Adrenal gland (tissue), 9 donors: ENCODE measurements at regions not wholly inside any gene's neighbourhood (a gene's known extent, or its start where the extent isn't known, plus 50 kb on each side); places are given as distances from the start of the nearest gene placed in this dataset.

Experiments used
- DNase-seq, 7 donors: peaks; one replicate each; pipeline ENCODE4 v3.0.0-alpha.2; 2019 to 2020
- H3K27ac ChIP-seq, 5 donors: fragments of 200-600 bp; sonication (generic) in 4 of 5; 1 replicate in 3 of 5; 2 replicates in 2 of 5; pipeline versions ENCODE4 v1.5.1 to v1.8.0; 2016 to 2020; ENCODE audit warnings: mild to moderate bottlenecking in 1 of 5
- H3K27me3 ChIP-seq: fragments of 200-600 bp; 2 replicates; pipeline ENCODE4 v1.8.0; 2021
- H3K36me3 ChIP-seq, 2 donors: fragments of 200-600 bp; replicated peaks in 1 of 2; 1 replicate in 1 of 2; 2 replicates in 1 of 2; pipeline versions ENCODE4 v1.5.1 to v1.8.0; 2018 to 2022
- H3K4me1 ChIP-seq, 2 donors: fragments of 200-600 bp; replicated peaks in 1 of 2; 1 replicate in 1 of 2; 2 replicates in 1 of 2; pipeline versions ENCODE4 v1.5.1 to v1.8.0; 2018 to 2021
- H3K4me3 ChIP-seq, 4 donors: fragments of 200-600 bp; sonication (generic) in 3 of 4; one replicate each; pipeline ENCODE4 v1.5.1; 2016 to 2018
- H3K9me3 ChIP-seq, 3 donors: fragments of 200-600 bp; sonication (generic) in 1 of 3; replicated peaks in 1 of 3; 1 replicate in 2 of 3; 2 replicates in 1 of 3; pipeline versions ENCODE4 v1.5.1 to v1.8.0; 2016 to 2021
- CTCF ChIP-seq, 6 experiments: fragments of 450-650 bp in 4 of 6; fragments of 200-600 bp in 2 of 6; sonication (generic) in 1 of 6; IDR thresholded peaks; 1 replicate in 5 of 6; 2 replicates in 1 of 6; pipeline versions ENCODE4 v1.5.1 to v1.8.0; 2016 to 2021; ENCODE audit warnings: antibody characterized with exemption in 6 of 6, mild to moderate bottlenecking in 2 of 6, moderate library complexity in 1 of 6
- POLR2A ChIP-seq, 2 donors: fragments of 450-650 bp; IDR thresholded peaks; one replicate each; pipeline ENCODE4 v1.6.1; 2017; ENCODE audit warnings: antibody characterized with exemption in 2 of 2, mild to moderate bottlenecking in 2 of 2, moderate library complexity in 1 of 2
- WGBS, 4 donors: extraction: QIAGEN DNeasy Blood & Tissue Kit in 2 of 4; methylation state at CpG; one replicate each; pipeline versions ENCODE4 v1.1.5 to v1.1.7; 2013 to 2017; 5-methylcytosine and 5-hydroxymethylcytosine counted together
- intact Hi-C, 2 donors: fragments of 100-400 bp; cut with DNase I; formaldehyde crosslinking; loops; one replicate each; pipeline versions ENCODE4 v1.14.1 to v1.15.0; 2022 to 2023
- donor health status: healthy with polysubstance abuse.
- donor health status: Bipolar disorder and iron deficiency.
- donor health status: DM: yes; HTN: yes; CAD: no.
- donor health status: DM: no; HTN: no; CAD: no.
- donor health status: DM: no; HTN: no; CAD: no.

- WGBS, 4 donors = 62 to 81% (median 77%) methylated on average over 1 of the region's 1 CpG
- Histone ChIP-seq H3K4me1 (no peaks in the 10 kb centered on the region), H3K27ac (no peak overlapping the region), H3K4me3 (no peak overlapping the region), H3K27me3 (no peaks in the 10 kb centered on the region), H3K36me3 (no peaks in the 10 kb centered on the region), H3K9me3 (peaks cover 0 to 4% (median 0%) of the 10 kb centered on the region in 3 donors)
- no peak for DNase-seq
- intact Hi-C loops = no loop called here
- TF ChIP-seq CTCF (IDR thresholded peaks at IDR 0.05) (no peak), POLR2A (IDR thresholded peaks at IDR 0.05) (no peak)
Measured at GRCh38 chr1:191256917-191257316, 779.3 kb upstream of the BRINP3 start.

- TF ChIP-seq POLR2A (IDR thresholded peaks at IDR 0.05) (no peak), CTCF (IDR thresholded peaks at IDR 0.05) (no peak)
- intact Hi-C loops = no loop called here
- H3K4me3 ChIP-seq = no peak overlapping the region
- WGBS, 4 donors = 15 to 28% (median 26%) methylated on average over 1 of the region's 1 CpG
- no peaks in the 10 kb centered on the region for H3K27me3 ChIP-seq
- H3K4me1 ChIP-seq = no peaks in the 10 kb centered on the region
- H3K36me3 ChIP-seq = no peaks in the 10 kb centered on the region
- no peak overlapping the region for H3K27ac ChIP-seq
- no peak for DNase-seq
- no peaks in the 10 kb centered on the region for H3K9me3 ChIP-seq
Measured at GRCh38 chr1:191260056-191260455, 782.4 kb upstream of the BRINP3 start.

GRCh38 chr1:191261111-191261510 is 783.4 kb upstream of the BRINP3 start:
- 72 to 82% (median 77%) methylated on average over 4 of the region's 4 CpGs for WGBS, 4 donors
- no peak overlapping the region for H3K4me3 ChIP-seq
- no peaks in the 10 kb centered on the region for H3K36me3 ChIP-seq
- H3K9me3 ChIP-seq = no peaks in the 10 kb centered on the region
- intact Hi-C loops = no loop called here
- TF ChIP-seq POLR2A (IDR thresholded peaks at IDR 0.05) = no peak
- no peak for TF ChIP-seq CTCF (IDR thresholded peaks at IDR 0.05)
- DNase-seq = no peak
- no peaks in the 10 kb centered on the region for H3K27me3 ChIP-seq
- H3K27ac ChIP-seq = no peak overlapping the region
- no peaks in the 10 kb centered on the region for H3K4me1 ChIP-seq

- H3K36me3 ChIP-seq = no peaks in the 10 kb centered on the region
- no peaks in the 10 kb centered on the region for H3K4me1 ChIP-seq
- H3K4me3 ChIP-seq = no peak overlapping the region
- H3K27ac ChIP-seq = no peak overlapping the region
- WGBS, 4 donors = 86 to 94% (median 91%) methylated on average over 2 of the region's 2 CpGs
- peaks cover 0 to 5% (median 0%) of the 10 kb centered on the region in 3 donors for H3K9me3 ChIP-seq
- H3K27me3 ChIP-seq = no peaks in the 10 kb centered on the region
- no peak for DNase-seq
- intact Hi-C loops = no loop called here
- TF ChIP-seq POLR2A (IDR thresholded peaks at IDR 0.05) = no peak
- TF ChIP-seq CTCF (IDR thresholded peaks at IDR 0.05) = no peak
Measured at GRCh38 chr1:191279266-191279800, 801.7 kb upstream of the BRINP3 start.
